ENCODE measurements at regions not wholly inside any gene's neighbourhood (a gene's known extent, or its start where the extent isn't known, plus 50 kb on each side); places are given as distances from the start of the nearest gene placed in this dataset.
"Not testable (repeated sequence)": the region's sequence is repeated elsewhere in the genome, so short reads cannot be mapped to it uniquely, and the experiment has no call there.

GRCh38 chrX:821327-822107 lies 190.9 kb downstream of the SHOX start:
- 52 to 63% methylated on average over 12 of the region's 12 CpGs for WGBS, 2 donors
- no peak for ATAC-seq
- no peaks in the 10 kb centered on the region for H3K27me3 ChIP-seq
- DNase-seq = no peak
- no peak overlapping the region for H3K27ac ChIP-seq
- no peaks in the 10 kb centered on the region for H3K9me3 ChIP-seq
- no peak for TF ChIP-seq CTCF (IDR thresholded peaks at IDR 0.05)
- H3K4me3 ChIP-seq = no peak overlapping the region
- no peak for FAIRE-seq
- no peaks in the 10 kb centered on the region for H3K4me1 ChIP-seq
- intact Hi-C loops (cut with DNase I) = no loop called here
- no peaks in the 10 kb centered on the region for H3K36me3 ChIP-seq

- H3K9me3 ChIP-seq = no peaks in the 10 kb centered on the region
- intact Hi-C loops (cut with DNase I) = no loop called here
- ATAC-seq (no peak), FAIRE-seq (no peak), DNase-seq (no peak)
- no peak overlapping the region for H3K4me3 ChIP-seq
- 81 to 90% methylated on average over 15 of the region's 15 CpGs for WGBS, 2 donors
- no peak overlapping the region for H3K27ac ChIP-seq
- H3K36me3 ChIP-seq = no peaks in the 10 kb centered on the region
- TF ChIP-seq CTCF (IDR thresholded peaks at IDR 0.05) = no peak
- no peaks in the 10 kb centered on the region for H3K27me3 ChIP-seq
- no peaks in the 10 kb centered on the region for H3K4me1 ChIP-seq
Observed at GRCh38 chrX:819684-820083, 189.1 kb downstream of the SHOX start.

- H3K4me1 ChIP-seq = no peaks in the 10 kb centered on the region
- no peak for TF ChIP-seq CTCF (IDR thresholded peaks at IDR 0.05)
- no peaks in the 10 kb centered on the region for H3K27me3 ChIP-seq
- WGBS, 2 donors = 87 to 96% methylated on average over 9 of the region's 9 CpGs
- no peak overlapping the region for H3K27ac ChIP-seq
- FAIRE-seq = no peak
- ATAC-seq = no peak
- H3K36me3 ChIP-seq = no peaks in the 10 kb centered on the region
- no peaks in the 10 kb centered on the region for H3K9me3 ChIP-seq
- H3K4me3 ChIP-seq = no peak overlapping the region
- intact Hi-C loops (cut with DNase I) = no loop called here
- DNase-seq = no peak
Observed at GRCh38 chrX:817759-818300, 187.2 kb downstream of the SHOX start.

DNA sequence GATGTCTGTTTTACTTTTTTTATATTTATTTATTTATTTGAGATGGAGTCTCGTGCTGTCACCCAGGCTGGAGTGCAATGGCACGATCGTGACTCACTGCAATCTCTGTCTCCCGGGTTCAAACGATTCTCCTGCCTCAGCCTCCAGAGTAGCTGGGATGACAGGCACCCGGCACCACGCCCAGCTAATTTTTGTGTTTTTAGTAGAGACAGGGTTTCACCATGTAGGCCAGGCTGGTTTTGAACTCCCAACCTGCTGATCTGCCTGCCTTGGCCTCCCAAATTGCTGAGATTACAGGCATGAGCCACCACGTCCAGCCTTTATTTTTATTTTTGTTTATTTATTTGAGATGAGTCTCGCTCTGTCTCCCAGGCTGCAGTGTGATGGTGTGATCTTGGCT lies 186.6 kb downstream of the SHOX start:
- intact Hi-C loops (cut with DNase I); H3K4me3 ChIP-seq; ATAC-seq; FAIRE-seq; H3K27ac ChIP-seq; DNase-seq; H3K36me3 ChIP-seq; H3K4me1 ChIP-seq; H3K27me3 ChIP-seq; H3K9me3 ChIP-seq: not testable (repeated sequence)
- WGBS, 2 donors = 80 to 88% methylated on average over 9 of the region's 9 CpGs

DNA sequence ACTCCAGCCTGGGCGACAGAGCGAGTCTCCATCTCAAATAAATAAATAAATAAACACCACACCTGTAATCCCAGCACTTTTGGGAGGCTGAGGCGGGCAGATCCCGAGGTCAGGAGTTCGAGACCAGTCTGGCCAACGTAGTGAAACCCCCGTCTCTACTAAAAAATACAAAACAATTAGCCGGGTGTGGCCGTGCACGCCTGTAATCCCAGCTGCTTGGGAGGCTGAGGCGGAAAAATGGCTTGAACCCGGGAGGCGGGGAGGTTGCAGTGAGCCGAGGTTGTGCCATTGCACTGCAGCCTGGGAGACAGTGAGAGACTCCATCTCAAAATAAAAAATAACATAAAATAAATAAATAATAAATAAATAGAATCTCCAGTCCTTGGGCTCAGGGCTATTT lies 185.8 kb downstream of the SHOX start:
- Histone ChIP-seq H3K27ac (no peak overlapping the region), H3K4me1 (no peaks in the 10 kb centered on the region), H3K9me3 (no peaks in the 10 kb centered on the region), H3K36me3 (no peaks in the 10 kb centered on the region), H3K4me3 (no peak overlapping the region), H3K27me3 (no peaks in the 10 kb centered on the region)
- FAIRE-seq = no peak
- WGBS, 2 donors = 84 to 94% methylated on average over 14 of the region's 14 CpGs
- intact Hi-C loops (cut with DNase I) = no loop called here
- no peak for TF ChIP-seq CTCF (IDR thresholded peaks at IDR 0.05)
- DNase-seq = no peak
- ATAC-seq = no peak
